ENCODE measurements at regions not wholly inside any gene's neighbourhood (a gene's known extent, or its start where the extent isn't known, plus 50 kb on each side); places are given as distances from the start of the nearest gene placed in this dataset.

DNA sequence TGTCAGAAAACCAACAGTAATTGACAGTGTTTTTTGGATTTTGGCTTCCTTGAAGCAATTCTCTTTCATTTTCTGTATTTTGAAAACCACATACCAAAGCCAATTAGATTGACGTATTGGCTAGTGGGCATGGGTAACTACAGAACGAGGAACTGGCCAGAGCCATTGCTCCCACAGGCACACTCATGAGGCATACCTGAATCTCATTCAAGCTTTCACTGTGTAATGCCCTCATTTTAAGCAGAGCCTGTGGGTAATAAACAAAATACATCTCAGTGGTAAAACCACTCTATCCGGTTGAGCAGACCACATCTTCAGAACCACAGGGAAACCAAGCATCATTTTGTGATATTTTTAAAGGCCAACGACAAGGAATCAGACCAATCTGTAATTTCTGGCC lies 394.1 kb downstream of the ZNF608 start:
- DNase-seq: no peak

DNA sequence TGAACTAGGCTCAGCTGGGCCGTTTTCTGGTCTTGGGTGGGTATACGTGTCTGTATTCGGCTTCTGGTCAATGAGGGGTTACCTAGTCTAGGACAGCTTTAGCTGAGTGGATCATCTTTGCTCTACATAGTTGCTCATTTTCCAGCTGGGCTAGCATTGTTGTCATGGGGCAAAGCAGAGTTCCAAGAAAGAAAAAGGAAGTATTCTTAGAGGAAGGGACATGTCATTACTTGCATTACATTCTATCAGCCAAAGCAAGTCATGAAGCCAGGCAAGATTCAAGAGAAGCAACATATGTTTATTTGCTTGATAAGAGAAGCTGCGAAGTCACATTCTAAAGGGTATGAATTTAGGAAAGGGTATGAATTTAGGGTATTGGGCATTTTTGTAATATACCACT lies 396.5 kb downstream of the ZNF608 start:
- no peak for DNase-seq

GRCh38 chr5:124343451-124343867 lies 403.0 kb downstream of the ZNF608 start:
- DNase-seq: no peak

DNA sequence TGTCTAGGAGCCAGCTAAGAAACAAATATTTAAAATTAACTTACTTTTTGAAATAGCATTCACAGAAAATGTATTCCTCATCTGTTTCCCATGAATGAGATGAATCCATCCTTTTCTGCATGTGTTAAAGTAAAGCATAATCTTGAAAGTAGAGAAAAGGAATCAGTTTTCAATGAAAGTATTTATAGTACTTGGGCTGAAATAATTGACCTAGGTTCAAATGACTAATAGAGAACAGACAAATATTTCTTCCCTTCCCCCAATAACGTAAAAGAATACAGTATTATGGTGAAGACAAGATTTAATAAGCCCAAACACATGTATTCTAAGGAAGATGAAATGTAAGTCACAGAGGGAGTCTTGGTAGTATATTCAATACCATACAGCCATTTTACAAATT lies 403.5 kb downstream of the ZNF608 start:
- no peak for DNase-seq

DNA sequence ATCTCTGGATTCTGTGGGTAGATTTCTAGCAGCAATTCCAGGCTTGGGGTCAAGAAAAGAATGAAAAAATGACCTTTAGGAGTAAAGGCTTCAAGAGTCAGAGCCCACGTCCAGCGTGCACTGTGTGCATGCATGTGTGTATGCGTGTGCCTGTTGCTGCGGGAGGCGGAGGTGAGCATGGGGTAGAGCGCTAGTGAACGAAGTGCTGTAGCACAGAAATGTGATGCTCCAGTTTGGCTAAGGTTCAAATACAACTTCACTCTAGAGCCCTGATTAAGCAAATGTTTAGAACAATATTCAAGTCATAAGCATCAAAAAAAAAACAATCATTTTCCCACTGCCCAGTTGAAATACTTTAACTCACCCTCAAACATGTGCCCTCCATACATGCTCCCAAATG lies 403.9 kb downstream of the ZNF608 start:
- DNase-seq: no peak

- no peak for DNase-seq
Observed at GRCh38 chr5:124342027-124342471, 404.4 kb downstream of the ZNF608 start.

- no peak for DNase-seq
Observed at GRCh38 chr5:124341066-124341858, 405.2 kb downstream of the ZNF608 start.

- DNase-seq: no peak
Observed at GRCh38 chr5:124337996-124338395, 408.4 kb downstream of the ZNF608 start.

DNA sequence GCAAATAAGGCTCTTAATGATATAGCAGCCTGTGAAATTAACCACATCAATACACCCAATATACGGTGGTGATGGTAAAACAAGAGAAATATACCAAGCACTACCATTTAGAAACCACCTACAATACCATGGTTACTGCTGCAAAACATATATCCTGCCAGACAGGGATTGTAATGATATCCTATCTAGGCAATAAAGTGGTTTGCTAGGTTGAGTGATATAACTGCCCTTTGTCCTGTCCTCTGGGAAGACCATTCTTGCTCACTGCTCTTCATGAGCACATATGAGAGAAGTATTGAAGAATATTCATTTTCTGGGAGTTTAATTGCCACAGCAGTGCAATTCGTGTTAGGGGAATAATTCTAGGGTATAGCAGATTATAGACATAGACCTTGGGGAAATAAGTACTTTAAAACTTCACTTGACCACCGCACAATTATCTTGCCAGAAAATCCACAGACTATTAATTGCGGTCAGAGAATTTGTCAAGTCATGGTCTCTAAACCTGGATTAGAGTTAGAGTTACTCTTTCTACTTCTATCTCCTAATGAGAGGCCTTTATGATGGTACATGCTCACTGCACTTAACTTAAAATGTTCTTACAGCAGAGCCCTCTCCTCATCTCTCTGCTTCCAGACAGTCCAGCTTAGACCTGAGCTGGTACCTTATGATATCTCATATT lies 413.0 kb downstream of the ZNF608 start:
- DNase-seq: no peak

GRCh38 chr5:124332273-124332672 lies 414.2 kb downstream of the ZNF608 start:
- no peak for DNase-seq

DNA sequence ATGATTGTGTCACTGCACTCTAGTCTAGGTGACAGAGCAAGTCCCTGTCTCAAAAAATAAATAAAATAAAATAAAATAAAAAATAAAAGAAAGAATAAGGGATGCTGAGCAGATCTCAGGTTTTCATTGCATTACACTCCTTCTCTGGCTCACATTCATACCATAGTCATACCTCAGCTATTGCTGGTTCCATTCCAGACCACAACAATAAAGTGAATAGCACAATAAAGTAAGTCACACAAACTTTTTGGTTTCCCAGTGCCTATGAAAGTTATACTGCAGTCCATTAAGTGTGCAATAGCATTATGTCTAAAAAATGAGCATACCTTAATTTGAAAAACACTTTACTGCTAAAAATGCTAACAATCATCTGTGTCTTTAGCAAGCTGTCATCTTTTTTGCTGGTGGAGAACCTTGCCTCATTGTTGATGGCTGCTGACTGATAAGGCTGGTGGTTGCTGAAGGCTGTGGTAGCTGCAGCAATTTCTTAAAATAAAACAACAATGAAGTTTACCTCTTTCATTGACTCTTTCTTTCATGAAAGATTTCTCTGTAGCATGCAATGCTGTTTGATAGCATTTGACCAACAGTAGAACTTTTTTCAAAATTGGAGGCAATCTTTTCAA lies 415.7 kb downstream of the ZNF608 start:
- no peak for DNase-seq

GRCh38 chr5:124328201-124328600 lies 418.2 kb downstream of the ZNF608 start:
- DNase-seq: no peak

GRCh38 chr5:124318661-124319060 lies 427.8 kb downstream of the ZNF608 start:
- DNase-seq: no peak

DNA sequence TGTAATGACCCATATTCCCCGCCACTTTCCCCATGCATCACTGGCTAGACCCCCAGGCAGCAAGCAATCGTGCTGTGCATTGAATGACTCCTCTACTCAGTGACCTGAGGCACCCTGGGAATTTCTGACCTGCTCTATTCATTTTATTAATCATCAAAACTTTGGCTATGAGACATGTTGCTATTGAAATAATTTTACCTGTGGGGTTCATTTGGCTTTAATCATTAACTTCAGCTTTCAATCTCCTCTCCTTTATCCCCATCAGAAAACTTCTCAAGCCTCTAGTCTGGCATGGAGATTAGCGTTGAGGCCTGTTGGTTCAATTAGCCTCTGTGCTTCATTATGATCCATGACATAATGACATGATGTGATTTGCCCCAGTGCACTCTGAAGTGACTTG lies 429.0 kb downstream of the ZNF608 start:
- DNase-seq: no peak

GRCh38 chr5:124315741-124316415 lies 430.6 kb downstream of the ZNF608 start:
- no peak for DNase-seq

- DNase-seq: no peak
Observed at GRCh38 chr5:124310453-124310852, 436.0 kb downstream of the ZNF608 start.

DNA sequence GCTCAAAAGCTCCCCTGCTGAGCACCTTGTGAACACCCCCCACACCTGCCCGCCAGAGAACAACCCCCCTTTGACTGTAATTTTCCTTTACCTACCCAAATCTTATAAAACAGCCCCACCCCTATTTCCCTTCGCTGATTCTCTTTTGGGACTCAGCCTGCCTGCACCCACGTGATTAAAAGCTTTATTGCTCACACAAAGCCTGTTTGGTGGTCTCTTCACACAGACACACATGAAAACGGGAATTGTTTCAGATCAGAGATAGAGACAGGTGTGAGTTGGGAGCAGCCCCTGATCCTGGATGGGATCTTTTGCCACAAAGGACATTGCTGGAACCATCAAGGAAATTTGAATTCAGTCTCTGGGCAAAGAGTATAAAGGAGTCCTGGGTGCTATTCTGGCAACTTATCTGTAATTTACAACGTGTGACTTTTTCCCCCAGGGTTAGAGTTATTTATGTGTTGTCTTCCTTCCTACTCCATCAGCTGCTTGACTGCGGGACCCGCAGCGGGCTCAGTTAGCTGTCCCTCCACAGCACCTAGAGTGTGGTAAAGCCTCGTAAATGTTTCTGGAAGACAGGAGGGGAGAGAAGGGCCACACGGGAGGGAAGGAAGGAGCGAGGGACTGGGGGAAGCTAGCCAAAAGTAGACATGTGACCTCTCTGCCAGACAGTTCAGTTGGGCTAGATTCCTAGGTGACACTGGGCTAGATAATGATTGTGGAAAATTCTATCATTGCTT lies 437.0 kb downstream of the ZNF608 start:
- DNase-seq: no peak

- DNase-seq: no peak
Observed at GRCh38 chr5:124303366-124303765, 443.1 kb downstream of the ZNF608 start.

DNA sequence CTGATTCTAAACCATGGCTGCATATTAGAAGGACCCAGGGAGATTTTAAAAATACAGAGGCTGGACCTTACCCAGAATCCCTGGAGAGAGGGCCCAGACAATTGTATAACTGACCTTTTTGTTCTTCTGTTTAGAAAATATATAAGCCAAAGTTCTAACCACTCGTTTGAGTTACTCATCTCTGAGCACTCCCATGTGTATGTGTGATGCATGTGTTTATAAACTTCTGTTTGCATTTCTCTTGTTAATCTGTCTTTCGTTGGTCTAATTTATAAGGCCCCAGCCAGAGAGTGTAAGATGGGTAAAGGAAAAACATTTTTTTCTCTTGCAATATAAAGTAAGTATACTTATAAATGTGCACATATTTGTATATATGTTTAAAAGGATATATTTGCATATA lies 443.9 kb downstream of the ZNF608 start:
- DNase-seq: no peak

- DNase-seq: no peak
Observed at GRCh38 chr5:124301850-124302249, 444.6 kb downstream of the ZNF608 start.

- DNase-seq: no peak
Observed at GRCh38 chr5:124300815-124301621, 445.4 kb downstream of the ZNF608 start.

GRCh38 chr5:124297826-124298225 lies 448.6 kb downstream of the ZNF608 start:
- DNase-seq: no peak
